ENCODE measurements at regions not wholly inside any gene's neighbourhood (a gene's known extent, or its start where the extent isn't known, plus 50 kb on each side); places are given as distances from the start of the nearest gene placed in this dataset.

DNA sequence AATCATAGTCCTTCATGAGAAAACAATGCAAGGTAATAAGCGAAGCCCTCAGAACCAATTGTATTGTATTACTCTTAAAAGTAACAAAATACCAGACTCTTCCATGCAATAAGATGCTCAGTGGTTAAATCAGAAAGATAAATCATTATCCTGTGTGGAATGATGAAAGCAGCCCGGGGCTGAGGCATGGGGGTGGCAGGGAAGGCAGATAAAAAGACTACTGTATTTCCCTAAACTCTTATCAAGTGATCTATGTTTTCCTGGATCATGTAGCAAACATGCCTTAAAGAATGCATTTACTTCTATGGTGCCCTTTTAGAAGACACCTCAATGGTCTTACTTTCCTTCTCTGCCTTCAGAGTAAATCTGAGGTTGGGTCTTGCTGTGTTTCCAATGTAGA is 105.6 kb upstream of the DAPK1 start:
- H3K27ac ChIP-seq: no peak overlapping the region
- DNase-seq: no peak
- H3K4me3 ChIP-seq: no peak overlapping the region
- no peaks in the 10 kb centered on the region for H3K9me3 ChIP-seq
- H3K27me3 ChIP-seq: peaks cover 0 to 3% of the 10 kb centered on the region in 2 donors
- H3K4me1 ChIP-seq: no peaks in the 10 kb centered on the region
- TF ChIP-seq, protein P1, sequence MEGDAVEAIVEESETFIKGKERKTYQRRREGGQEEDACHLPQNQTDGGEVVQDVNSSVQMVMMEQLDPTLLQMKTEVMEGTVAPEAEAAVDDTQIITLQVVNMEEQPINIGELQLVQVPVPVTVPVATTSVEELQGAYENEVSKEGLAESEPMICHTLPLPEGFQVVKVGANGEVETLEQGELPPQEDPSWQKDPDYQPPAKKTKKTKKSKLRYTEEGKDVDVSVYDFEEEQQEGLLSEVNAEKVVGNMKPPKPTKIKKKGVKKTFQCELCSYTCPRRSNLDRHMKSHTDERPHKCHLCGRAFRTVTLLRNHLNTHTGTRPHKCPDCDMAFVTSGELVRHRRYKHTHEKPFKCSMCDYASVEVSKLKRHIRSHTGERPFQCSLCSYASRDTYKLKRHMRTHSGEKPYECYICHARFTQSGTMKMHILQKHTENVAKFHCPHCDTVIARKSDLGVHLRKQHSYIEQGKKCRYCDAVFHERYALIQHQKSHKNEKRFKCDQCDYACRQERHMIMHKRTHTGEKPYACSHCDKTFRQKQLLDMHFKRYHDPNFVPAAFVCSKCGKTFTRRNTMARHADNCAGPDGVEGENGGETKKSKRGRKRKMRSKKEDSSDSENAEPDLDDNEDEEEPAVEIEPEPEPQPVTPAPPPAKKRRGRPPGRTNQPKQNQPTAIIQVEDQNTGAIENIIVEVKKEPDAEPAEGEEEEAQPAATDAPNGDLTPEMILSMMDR (IDR thresholded peaks at IDR 0.05): no peak
- intact Hi-C loops (cut with DNase I; ENCODE audit: low total_unique reads): no loop called here
- H3K36me3 ChIP-seq: no peaks in the 10 kb centered on the region

DNA sequence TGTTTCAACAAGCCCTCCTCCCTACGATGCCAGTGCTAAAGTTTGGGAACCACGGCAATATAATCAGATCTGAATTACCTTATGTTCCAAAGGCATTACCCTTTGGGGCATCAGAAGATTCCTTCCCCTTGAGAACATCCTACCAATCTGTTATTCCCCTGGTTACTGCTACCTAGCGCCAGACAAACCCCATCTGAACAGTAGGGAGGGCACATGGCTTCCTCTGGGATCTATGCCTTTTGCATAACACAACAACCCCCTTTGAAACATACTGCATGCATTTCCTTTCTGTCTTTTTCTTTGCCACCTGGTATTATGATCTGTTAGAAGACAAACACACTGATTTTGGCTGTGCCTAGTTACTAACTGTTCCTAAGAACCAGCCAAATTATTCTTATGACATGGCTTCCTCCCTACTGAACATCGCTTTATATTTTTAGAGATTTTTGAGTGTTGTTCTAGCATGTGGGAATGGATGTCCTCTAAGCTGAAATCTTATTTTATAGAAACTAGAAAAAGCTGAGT is 103.9 kb upstream of the DAPK1 start:
- intact Hi-C loops (cut with DNase I; ENCODE audit: low total_unique reads): no loop called here
- no peak overlapping the region for H3K4me3 ChIP-seq
- peaks cover 0 to 3% of the 10 kb centered on the region in 2 donors for H3K27me3 ChIP-seq
- DNase-seq: no peak
- TF ChIP-seq, protein P1 (IDR thresholded peaks at IDR 0.05): no peak
- H3K4me1 ChIP-seq: no peaks in the 10 kb centered on the region
- no peak overlapping the region for H3K27ac ChIP-seq
- H3K36me3 ChIP-seq: no peaks in the 10 kb centered on the region
- no peaks in the 10 kb centered on the region for H3K9me3 ChIP-seq

DNA sequence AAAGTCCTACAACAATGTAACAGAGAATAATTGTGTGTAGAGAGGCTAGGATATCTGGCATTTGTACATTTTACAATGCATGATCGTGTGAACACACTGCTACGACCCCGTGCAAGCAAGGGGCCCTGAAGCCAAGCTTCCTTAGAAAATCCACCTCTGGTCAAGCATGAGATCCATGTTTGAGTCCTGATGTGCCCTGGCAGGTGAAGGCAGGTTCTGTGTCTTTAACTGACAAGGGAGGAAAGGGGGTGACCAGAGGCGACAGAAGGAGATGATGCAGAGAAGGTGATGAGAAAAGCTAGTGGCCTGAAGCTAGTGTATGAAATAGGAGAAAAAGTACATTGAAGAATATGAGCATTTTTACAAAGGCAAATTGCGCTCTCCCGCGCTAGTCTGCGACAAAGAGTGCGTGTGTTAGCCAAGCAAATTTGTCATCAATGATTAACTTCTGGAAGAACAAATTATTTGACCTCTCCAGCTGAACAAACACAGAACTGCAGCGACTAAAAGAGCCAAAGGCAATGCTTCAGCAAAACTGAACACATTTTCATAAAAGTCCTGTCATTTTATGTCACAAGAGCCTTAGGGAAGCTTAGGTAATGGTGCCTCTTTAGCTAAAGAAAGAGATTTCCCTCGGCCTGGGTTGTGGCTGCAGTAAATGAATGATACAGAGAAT is 101.7 kb upstream of the DAPK1 start:
- Histone ChIP-seq H3K4me3 (no peak overlapping the region), H3K36me3 (no peaks in the 10 kb centered on the region), H3K27ac (no peak overlapping the region), H3K27me3 (no peaks in the 10 kb centered on the region), H3K9me3 (no peaks in the 10 kb centered on the region), H3K4me1 (no peaks in the 10 kb centered on the region)
- intact Hi-C loops (cut with DNase I; ENCODE audit: low total_unique reads): no loop called here
- TF ChIP-seq, protein P1 (IDR thresholded peaks at IDR 0.05): no peak
- no peak for DNase-seq

DNA sequence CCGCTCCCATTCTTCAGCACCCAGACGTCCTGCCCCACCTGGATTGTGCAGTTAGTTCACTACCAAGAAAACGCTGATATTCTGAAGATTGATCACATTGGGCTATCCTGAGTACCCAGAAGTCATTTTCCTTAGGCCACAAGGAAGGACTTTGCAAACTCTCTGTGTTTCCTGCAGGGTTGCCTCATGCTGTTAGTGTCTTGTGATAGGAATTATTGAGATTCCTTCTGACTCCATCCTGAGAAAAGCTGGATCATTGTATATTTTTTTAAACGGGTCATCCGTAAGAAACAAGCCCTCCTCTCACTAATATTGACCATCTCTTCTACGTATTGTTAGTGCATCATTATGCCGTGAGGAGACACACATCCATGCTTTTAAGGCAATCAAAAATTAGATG is 96.0 kb upstream of the DAPK1 start:
- intact Hi-C loops (cut with DNase I; ENCODE audit: low total_unique reads): no loop called here
- TF ChIP-seq, protein P1 (IDR thresholded peaks at IDR 0.05): no peak
- H3K27ac ChIP-seq: no peak overlapping the region
- H3K4me1 ChIP-seq: no peaks in the 10 kb centered on the region
- no peaks in the 10 kb centered on the region for H3K36me3 ChIP-seq
- DNase-seq: no peak
- H3K9me3 ChIP-seq: no peaks in the 10 kb centered on the region
- H3K27me3 ChIP-seq: no peaks in the 10 kb centered on the region
- H3K4me3 ChIP-seq: no peak overlapping the region

DNA sequence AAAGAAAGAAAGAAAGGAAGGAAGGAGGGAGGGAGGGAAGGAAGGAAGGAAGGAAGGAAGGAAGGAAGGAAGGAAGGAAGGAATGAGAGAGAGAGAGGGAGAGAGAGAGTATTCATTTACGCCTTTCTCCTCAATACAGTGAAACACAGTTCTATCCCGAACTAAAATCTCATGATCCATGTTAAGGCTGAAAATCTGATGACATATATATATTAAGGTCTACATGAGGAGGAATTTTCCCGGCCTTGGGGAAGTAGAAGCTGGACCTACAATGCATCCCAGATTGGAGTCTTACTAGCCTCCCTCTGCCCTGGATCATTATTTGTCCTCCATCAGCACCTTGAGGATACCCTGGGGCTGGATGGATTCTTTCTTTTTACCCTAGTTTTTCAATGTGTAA is 95.1 kb upstream of the DAPK1 start:
- H3K9me3 ChIP-seq: no peaks in the 10 kb centered on the region
- no peaks in the 10 kb centered on the region for H3K4me1 ChIP-seq
- TF ChIP-seq, protein P1 (IDR thresholded peaks at IDR 0.05): no peak
- H3K27ac ChIP-seq: no peak overlapping the region
- no peaks in the 10 kb centered on the region for H3K27me3 ChIP-seq
- DNase-seq: no peak
- no peak overlapping the region for H3K4me3 ChIP-seq
- intact Hi-C loops (cut with DNase I; ENCODE audit: low total_unique reads): no loop called here
- H3K36me3 ChIP-seq: no peaks in the 10 kb centered on the region

All from tibial artery (tissue), 4 donors.